PC-9 (cell line): ENCODE measurements at regions not wholly inside any gene's neighbourhood (a gene's known extent, or its start where the extent isn't known, plus 50 kb on each side); places are given as distances from the start of the nearest gene placed in this dataset.

ENCODE experiments used
- BruUV-seq: library from RNA; stranded (reverse); fragments of 400-500 nt; replicated peaks from 2 replicates; lab custom pipeline; 2021; lab: Mats Ljungman, UMichigan
- CTCF ChIA-PET: fragments of 300-600 bp; sonication (Branson Sonifier 250); formaldehyde crosslinking; loops from one replicate; lab custom pipeline; 2022; ENCODE audit warnings: antibody characterized with exemption; lab: Charles Lee
- POLR2A ChIA-PET: fragments of 300-600 bp; sonication (Branson Sonifier 250); formaldehyde crosslinking; loops from one replicate; lab custom pipeline; 2022; ENCODE audit warnings: antibody characterized with exemption; ENCODE audit not compliant: unreplicated experiment; lab: Charles Lee
- DNase-seq, 2 experiments: peaks; one replicate each; pipeline versions ENCODE4 v3.0.0 to v3.0.0-alpha.2; 2015 to 2022; ENCODE audit warnings: mixed read lengths in 1 of 2
- H2AFZ ChIP-seq: fragments of 200-600 bp; sonication (generic); 2 replicates; pipeline ENCODE4 v1.8.1; 2017; ENCODE audit warnings: antibody characterized with exemption
- H3F3A ChIP-seq: fragments of 200-600 bp; sonication (generic); 2 replicates; pipeline ENCODE4 v1.8.1; 2017; ENCODE audit warnings: antibody characterized with exemption, mild to moderate bottlenecking, low read depth; ENCODE audit not compliant: insufficient read depth
- H3K27ac ChIP-seq: fragments of 200-600 bp; sonication (generic); 2 replicates; pipeline ENCODE4 v1.6.1; 2016; ENCODE audit warnings: mixed run types
- H3K27me3 ChIP-seq: fragments of 200-600 bp; sonication (generic); 2 replicates; pipeline ENCODE4 v1.6.1; 2016; ENCODE audit warnings: low read depth, mixed run types; ENCODE audit not compliant: insufficient read depth
- H3K36me3 ChIP-seq: fragments of 200-600 bp; sonication (generic); 2 replicates; pipeline ENCODE4 v1.6.1; 2016; ENCODE audit warnings: low read depth, mixed run types
- H3K4me1 ChIP-seq: fragments of 200-600 bp; sonication (generic); replicated peaks from 2 replicates; pipeline ENCODE4 v1.6.1; 2016; ENCODE audit warnings: mixed run types; ENCODE audit not compliant: insufficient read depth
- H3K4me2 ChIP-seq: fragments of 200-600 bp; sonication (generic); 2 replicates; pipeline ENCODE4 v1.6.1; 2017; ENCODE audit warnings: mixed run types
- H3K4me3 ChIP-seq: fragments of 200-600 bp; sonication (generic); 2 replicates; pipeline ENCODE4 v1.6.1; 2016; ENCODE audit warnings: mixed run types
- H3K79me2 ChIP-seq: fragments of 200-600 bp; sonication (generic); 2 replicates; pipeline ENCODE4 v1.6.1; 2017; ENCODE audit warnings: low read depth, mixed run types
- H3K9me2 ChIP-seq: fragments of 200-600 bp; sonication (generic); 2 replicates; pipeline ENCODE4 v1.8.1; 2017; ENCODE audit warnings: mild to moderate bottlenecking; ENCODE audit not compliant: insufficient read depth
- H3K9me3 ChIP-seq: fragments of 200-600 bp; sonication (generic); 2 replicates; pipeline ENCODE4 v1.8.1; 2016; ENCODE audit warnings: low read depth; ENCODE audit not compliant: insufficient read depth
- H4K20me1 ChIP-seq: fragments of 200-600 bp; sonication (generic); 2 replicates; pipeline ENCODE4 v1.8.1; 2017; ENCODE audit not compliant: insufficient read depth
- EZH2 ChIP-seq: fragments of 200-600 bp; sonication (generic); IDR thresholded peaks from 2 replicates; pipeline ENCODE4 v1.8.0; 2017; ENCODE audit warnings: antibody characterized with exemption, low read depth
- intact Hi-C: fragments of 100-400 bp; cut with micrococcal nuclease; formaldehyde crosslinking; loops from one replicate; pipeline ENCODE4 v1.10.0; 2022; ENCODE audit not compliant: unreplicated experiment
- TF ChIP-seq, protein P1 (sequence below): fragments of 200-600 bp; sonication (generic); conservative IDR thresholded peaks from 2 replicates; pipeline ENCODE4 v1.6.1; 2017; ENCODE audit warnings: mixed run types, antibody characterized with exemption, mild to moderate bottlenecking, moderate library complexity

DNA sequence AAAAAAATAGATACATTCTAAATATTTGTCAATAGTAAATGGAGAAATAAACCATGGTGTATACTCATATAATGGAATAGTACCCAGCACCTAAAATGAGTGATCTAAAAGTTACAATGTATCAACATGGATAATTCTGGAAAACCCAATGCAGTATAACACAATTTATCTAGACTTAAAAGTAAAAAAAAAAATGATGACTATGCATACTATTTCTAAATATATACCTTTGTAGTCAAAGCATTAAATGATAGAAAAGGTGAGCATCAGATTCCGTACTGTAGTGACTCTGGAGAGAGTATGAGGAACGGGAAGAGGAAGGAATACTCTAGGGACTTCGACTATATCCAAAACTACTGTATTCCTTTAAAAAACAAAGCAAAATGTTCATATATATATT, 115.2 kb upstream of the CDCA7L start:
- CTCF ChIA-PET = no interaction called here
- POLR2A ChIA-PET = no interaction called here
- no peak overlapping the region for H2AFZ ChIP-seq
- H3K27me3 ChIP-seq = peaks cover 96% of the 10 kb centered on the region
- 0 out of 2 replicates have a peak, but pooled peaks cover 3% of the 10 kb centered on the region for H3K9me2 ChIP-seq
- H3K36me3 ChIP-seq = no peaks in the 10 kb centered on the region
- no TSS peak for BruUV-seq
- no peak for TF ChIP-seq EZH2
- TF ChIP-seq, protein P1, sequence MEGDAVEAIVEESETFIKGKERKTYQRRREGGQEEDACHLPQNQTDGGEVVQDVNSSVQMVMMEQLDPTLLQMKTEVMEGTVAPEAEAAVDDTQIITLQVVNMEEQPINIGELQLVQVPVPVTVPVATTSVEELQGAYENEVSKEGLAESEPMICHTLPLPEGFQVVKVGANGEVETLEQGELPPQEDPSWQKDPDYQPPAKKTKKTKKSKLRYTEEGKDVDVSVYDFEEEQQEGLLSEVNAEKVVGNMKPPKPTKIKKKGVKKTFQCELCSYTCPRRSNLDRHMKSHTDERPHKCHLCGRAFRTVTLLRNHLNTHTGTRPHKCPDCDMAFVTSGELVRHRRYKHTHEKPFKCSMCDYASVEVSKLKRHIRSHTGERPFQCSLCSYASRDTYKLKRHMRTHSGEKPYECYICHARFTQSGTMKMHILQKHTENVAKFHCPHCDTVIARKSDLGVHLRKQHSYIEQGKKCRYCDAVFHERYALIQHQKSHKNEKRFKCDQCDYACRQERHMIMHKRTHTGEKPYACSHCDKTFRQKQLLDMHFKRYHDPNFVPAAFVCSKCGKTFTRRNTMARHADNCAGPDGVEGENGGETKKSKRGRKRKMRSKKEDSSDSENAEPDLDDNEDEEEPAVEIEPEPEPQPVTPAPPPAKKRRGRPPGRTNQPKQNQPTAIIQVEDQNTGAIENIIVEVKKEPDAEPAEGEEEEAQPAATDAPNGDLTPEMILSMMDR = no peak
- intact Hi-C loops = no loop called here
- H3K4me2 ChIP-seq = no peak overlapping the region
- no peaks in the 10 kb centered on the region for H3K4me1 ChIP-seq
- no peaks in the 10 kb centered on the region for H3K9me3 ChIP-seq
- no peak overlapping the region for H3K27ac ChIP-seq
- no peaks in the 10 kb centered on the region for H4K20me1 ChIP-seq
- no peak overlapping the region for H3K4me3 ChIP-seq
- H3K79me2 ChIP-seq = no peaks in the 10 kb centered on the region
- DNase-seq = no peak
- no peaks in the 10 kb centered on the region for H3F3A ChIP-seq

DNA sequence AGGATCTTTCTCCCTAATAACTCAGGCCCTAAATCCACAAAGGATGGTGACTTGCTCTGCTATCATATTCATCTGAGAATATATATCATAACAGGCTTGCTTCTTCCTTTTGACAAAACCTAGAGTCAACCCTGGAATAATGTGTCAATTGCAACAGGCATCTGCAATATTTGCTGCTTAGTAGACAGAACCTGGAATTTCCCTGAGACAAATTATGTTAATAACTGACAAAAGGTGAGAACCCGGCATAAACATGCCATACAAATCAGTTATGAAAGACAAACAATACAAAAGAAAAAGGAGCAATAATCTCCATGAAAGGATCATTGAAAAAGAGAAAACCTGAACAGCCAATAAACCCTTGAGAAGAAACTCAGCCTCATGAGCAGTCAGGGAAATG, 114.5 kb upstream of the CDCA7L start:
- 0 out of 2 replicates have a peak, but pooled peaks cover 3% of the 10 kb centered on the region for H3K9me2 ChIP-seq
- no peaks in the 10 kb centered on the region for H3F3A ChIP-seq
- no peak for DNase-seq
- H3K79me2 ChIP-seq = no peaks in the 10 kb centered on the region
- H3K4me1 ChIP-seq = no peaks in the 10 kb centered on the region
- no peak overlapping the region for H3K27ac ChIP-seq
- CTCF ChIA-PET = no interaction called here
- no peaks in the 10 kb centered on the region for H4K20me1 ChIP-seq
- intact Hi-C loops = no loop called here
- POLR2A ChIA-PET = no interaction called here
- no peak overlapping the region for H3K4me3 ChIP-seq
- no peaks in the 10 kb centered on the region for H3K36me3 ChIP-seq
- no peak overlapping the region for H3K4me2 ChIP-seq
- no peaks in the 10 kb centered on the region for H3K9me3 ChIP-seq
- TF ChIP-seq, protein P1 = no peak
- no peak for TF ChIP-seq EZH2
- H2AFZ ChIP-seq = no peak overlapping the region
- peaks cover 96% of the 10 kb centered on the region for H3K27me3 ChIP-seq
- BruUV-seq = no TSS peak

DNA sequence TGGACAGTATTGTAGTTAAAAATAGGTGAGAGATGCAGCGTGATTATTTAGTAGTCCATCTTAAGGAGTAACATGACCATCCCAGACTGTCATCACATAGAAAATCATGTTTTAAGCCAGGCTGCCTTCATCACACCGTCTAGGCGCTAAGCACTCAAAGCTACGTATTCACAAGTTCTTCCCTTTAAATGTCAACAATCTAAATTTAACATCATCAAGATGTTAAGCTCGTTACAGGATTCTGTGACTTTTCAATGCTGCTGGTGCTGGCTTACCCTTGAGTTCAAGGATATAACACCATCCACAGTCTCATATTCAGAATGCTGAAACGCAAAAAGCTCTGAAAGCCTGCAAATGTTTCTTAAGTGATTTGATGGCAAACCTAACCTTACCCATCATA, 109.5 kb upstream of the CDCA7L start:
- no peaks in the 10 kb centered on the region for H3K9me3 ChIP-seq
- ChIA-PET POLR2A (no interaction called here), CTCF (no interaction called here)
- no TSS peak for BruUV-seq
- H4K20me1 ChIP-seq = no peaks in the 10 kb centered on the region
- no peaks in the 10 kb centered on the region for H3F3A ChIP-seq
- TF ChIP-seq EZH2 = no peak
- TF ChIP-seq, protein P1 = no peak
- H3K27me3 ChIP-seq = peaks cover 89% of the 10 kb centered on the region
- H3K27ac ChIP-seq = no peak overlapping the region
- intact Hi-C loops = no loop called here
- H3K4me1 ChIP-seq = no peaks in the 10 kb centered on the region
- no peaks in the 10 kb centered on the region for H3K79me2 ChIP-seq
- no peak overlapping the region for H2AFZ ChIP-seq
- H3K4me2 ChIP-seq = no peak overlapping the region
- DNase-seq = no peak
- no peaks in the 10 kb centered on the region for H3K9me2 ChIP-seq
- no peak overlapping the region for H3K4me3 ChIP-seq
- no peaks in the 10 kb centered on the region for H3K36me3 ChIP-seq
